CD14-positive monocyte (primary cell): ENCODE measurements at regions not wholly inside any gene's neighbourhood (a gene's known extent, or its start where the extent isn't known, plus 50 kb on each side); places are given as distances from the start of the nearest gene placed in this dataset.
"Not testable (repeated sequence)": the region's sequence is repeated elsewhere in the genome, so short reads cannot be mapped to it uniquely, and the experiment has no call there.

Experiments used
- DNase-seq, 3 donors: peaks; one replicate each; pipeline ENCODE4 v3.0.0-alpha.2; 2011 to 2022
- H2AFZ ChIP-seq: 2 replicates; pipeline ENCODE4 v1.6.0; 2012; ENCODE audit warnings: mild to moderate bottlenecking, low read depth, low read length, inconsistent platforms; ENCODE audit not compliant: insufficient read depth, poor library complexity, severe bottlenecking
- H3K27ac ChIP-seq, 2 donors: 1 replicate in 1 of 2; 2 replicates in 1 of 2; pipeline ENCODE4 v1.5.1; 2012 to 2013; ENCODE audit warnings: low read length in 2 of 2, control low read depth in 1 of 2, inconsistent platforms in 1 of 2, low read depth in 1 of 2, mild to moderate bottlenecking in 1 of 2
- H3K27me3 ChIP-seq, 2 donors: one replicate each; pipeline versions ENCODE4 v1.6.0 to v1.6.1; 2011 to 2013; ENCODE audit warnings: low read length in 2 of 2; ENCODE audit not compliant: control insufficient read depth in 2 of 2, insufficient read depth in 2 of 2
- H3K36me3 ChIP-seq, 2 donors: replicated peaks in 1 of 2; 1 replicate in 1 of 2; 2 replicates in 1 of 2; pipeline versions ENCODE4 v1.5.1 to v1.6.1; 2012 to 2013; ENCODE audit warnings: low read length in 2 of 2, control low read depth in 1 of 2, inconsistent platforms in 1 of 2, mild to moderate bottlenecking in 1 of 2; ENCODE audit not compliant: insufficient read depth in 2 of 2, control insufficient read depth in 1 of 2
- H3K4me1 ChIP-seq, 2 donors: 1 replicate in 1 of 2; 2 replicates in 1 of 2; pipeline versions ENCODE4 v1.5.1 to v1.6.1; 2012 to 2013; ENCODE audit warnings: low read length in 2 of 2, control low read depth in 1 of 2, inconsistent platforms in 1 of 2, mild to moderate bottlenecking in 1 of 2, moderate library complexity in 1 of 2; ENCODE audit not compliant: insufficient read depth in 2 of 2, control insufficient read depth in 1 of 2
- H3K4me2 ChIP-seq: replicated peaks from 2 replicates; pipeline ENCODE3; 2012; ENCODE audit warnings: low read length, moderate library complexity, mild to moderate bottlenecking; ENCODE audit not compliant: poor library complexity, severe bottlenecking; ENCODE audit errors: extremely low read depth
- H3K4me3 ChIP-seq, 3 experiments: fragments of 200-600 bp in 1 of 3; sonication (generic) in 1 of 3; replicated peaks in 1 of 3; 1 replicate in 2 of 3; 2 replicates in 1 of 3; pipeline ENCODE4 v1.5.1; 2011 to 2013; ENCODE audit warnings: low read length in 3 of 3, mild to moderate bottlenecking in 3 of 3, control low read depth in 2 of 3, low read depth in 2 of 3, inconsistent platforms in 1 of 3, moderate library complexity in 1 of 3
- H3K79me2 ChIP-seq: 2 replicates; pipeline ENCODE4 v1.6.0; 2012; ENCODE audit warnings: mild to moderate bottlenecking, control low read depth, inconsistent platforms, low read length, moderate library complexity; ENCODE audit not compliant: insufficient read depth
- H3K9ac ChIP-seq: 2 replicates; pipeline ENCODE4 v1.6.0; 2017; ENCODE audit warnings: low read length, mild to moderate bottlenecking; ENCODE audit not compliant: insufficient read depth, poor library complexity, severe bottlenecking
- H3K9me3 ChIP-seq, 2 donors: replicated peaks in 1 of 2; 1 replicate in 1 of 2; 2 replicates in 1 of 2; pipeline versions ENCODE4 v1.5.1 to v1.6.1; 2012 to 2013; ENCODE audit warnings: low read length in 2 of 2, control low read depth in 1 of 2; ENCODE audit not compliant: control insufficient read depth in 1 of 2, insufficient read depth in 1 of 2
- H4K20me1 ChIP-seq: 2 replicates; pipeline ENCODE4 v1.6.0; 2012; ENCODE audit warnings: mild to moderate bottlenecking, low read length, control low read depth, moderate library complexity; ENCODE audit not compliant: insufficient read depth
- H3K27ac Mint-ChIP-seq, 7 donors: one replicate each; pipeline ENCODE4 v1.8.0; 2020; ENCODE audit warnings: mild to moderate bottlenecking in 7 of 7, mixed read lengths in 7 of 7, moderate library complexity in 6 of 7, inconsistent platforms in 2 of 7
- H3K27me3 Mint-ChIP-seq, 3 donors: one replicate each; pipeline ENCODE4 v1.8.0; 2021 to 2022; ENCODE audit warnings: low read depth in 3 of 3, mild to moderate bottlenecking in 3 of 3, mixed read lengths in 3 of 3, moderate library complexity in 3 of 3, inconsistent platforms in 1 of 3
- H3K36me3 Mint-ChIP-seq, 2 donors: one replicate each; pipeline ENCODE4 v1.8.0; 2020; ENCODE audit warnings: mixed read lengths in 2 of 2, inconsistent platforms in 1 of 2, mild to moderate bottlenecking in 1 of 2
- H3K4me1 Mint-ChIP-seq: one replicate; pipeline ENCODE4 v1.8.0; 2020; ENCODE audit warnings: mild to moderate bottlenecking, mixed read lengths
- H3K4me3 Mint-ChIP-seq, 2 donors: one replicate each; pipeline ENCODE4 v1.8.0; 2020; ENCODE audit warnings: mild to moderate bottlenecking in 2 of 2, mixed read lengths in 2 of 2, moderate library complexity in 1 of 2
- H3K9me3 Mint-ChIP-seq, 7 donors: one replicate each; pipeline ENCODE4 v1.8.0; 2020 to 2022; ENCODE audit warnings: mixed read lengths in 7 of 7, mild to moderate bottlenecking in 6 of 7, moderate library complexity in 6 of 7, inconsistent platforms in 2 of 7
- CTCF ChIP-seq: fragments of 200-600 bp; IDR thresholded peaks from one replicate; pipeline ENCODE4 v1.8.0; 2022; ENCODE audit warnings: antibody characterized with exemption, mild to moderate bottlenecking
- WGBS: methylation state at CpG from one replicate; pipeline ENCODE4 v1.1.5; 2013; ENCODE audit warnings: missing lambda C conversion rate; ENCODE audit not compliant: insufficient coverage; 5-methylcytosine and 5-hydroxymethylcytosine counted together
- intact Hi-C, 2 donors: fragments of 100-400 bp; cut with micrococcal nuclease; formaldehyde crosslinking; loops; one replicate each; pipeline versions ENCODE4 v1.15.0 to v1.15.1; 2023

GRCh38 chr4:189001971-189002450 lies 862.8 kb downstream of the TRIML1 start:
- Histone ChIP-seq H4K20me1 (no peaks in the 10 kb centered on the region), H3K9ac (no peak overlapping the region), H3K4me2 (no peak overlapping the region), H3K9me3 (peaks cover 17 to 26% of the 10 kb centered on the region in 2 donors), H3K36me3 (no peaks in the 10 kb centered on the region), H2AFZ (no peak overlapping the region), H3K27ac (no peak overlapping the region), H3K79me2 (no peaks in the 10 kb centered on the region), H3K4me1 (no peaks in the 10 kb centered on the region), H3K27me3 (no peaks in the 10 kb centered on the region), H3K4me3 (no peak overlapping the region)
- H3K4me3 Mint-ChIP-seq = no peak overlapping the region
- peak overlapping the region in 1 of 7 donors; percentile 76 for H3K27ac Mint-ChIP-seq
- no peaks in the 10 kb centered on the region for H3K36me3 Mint-ChIP-seq
- WGBS = 92% methylated on average over 13 of the region's 15 CpGs
- no peaks in the 10 kb centered on the region for H3K27me3 Mint-ChIP-seq
- peaks cover 6 to 20% (median 14%) of the 10 kb centered on the region in 7 donors for H3K9me3 Mint-ChIP-seq
- DNase-seq = no peak
- no peaks in the 10 kb centered on the region for H3K4me1 Mint-ChIP-seq
- TF ChIP-seq CTCF = no peak
- intact Hi-C loops = no loop called here

- Histone ChIP-seq H3K27me3 (no peaks in the 10 kb centered on the region), H3K9me3 (peaks cover 17 to 26% of the 10 kb centered on the region in 2 donors), H3K27ac (no peak overlapping the region), H2AFZ (no peak overlapping the region), H3K79me2 (no peaks in the 10 kb centered on the region), H4K20me1 (no peaks in the 10 kb centered on the region), H3K9ac (no peak overlapping the region), H3K4me2 (no peak overlapping the region), H3K36me3 (no peaks in the 10 kb centered on the region), H3K4me3 (no peak overlapping the region), H3K4me1 (no peaks in the 10 kb centered on the region)
- DNase-seq = no peak
- Mint-ChIP-seq H3K36me3 (no peaks in the 10 kb centered on the region), H3K9me3 (peaks cover 6 to 20% (median 14%) of the 10 kb centered on the region in 7 donors), H3K4me3 (no peak overlapping the region), H3K27me3 (no peaks in the 10 kb centered on the region), H3K4me1 (no peaks in the 10 kb centered on the region), H3K27ac (no peak overlapping the region)
- WGBS = 92% methylated on average over 6 of the region's 10 CpGs
- TF ChIP-seq CTCF = no peak
- intact Hi-C loops = no loop called here
Observed at GRCh38 chr4:189002475-189002874, 863.2 kb downstream of the TRIML1 start.

- DNase-seq, H3K27me3 ChIP-seq, H3K9me3 ChIP-seq, H3K36me3 Mint-ChIP-seq, H3K27ac ChIP-seq, intact Hi-C loops, H3K27ac Mint-ChIP-seq, H3K4me1 ChIP-seq, H3K79me2 ChIP-seq, H4K20me1 ChIP-seq, H3K9ac ChIP-seq, H3K27me3 Mint-ChIP-seq, H3K4me2 ChIP-seq, H2AFZ ChIP-seq, H3K4me3 Mint-ChIP-seq, H3K4me1 Mint-ChIP-seq, H3K36me3 ChIP-seq, H3K4me3 ChIP-seq: not testable (repeated sequence)
- peaks cover 4 to 12% (median 7%) of the 10 kb centered on the region in 7 donors for H3K9me3 Mint-ChIP-seq
- WGBS = 87% methylated on average over 9 of the region's 27 CpGs
Observed at GRCh38 chr4:189010452-189011217, 871.4 kb downstream of the TRIML1 start.
